Embryonic facial prominence (tissue), 1 donor: ENCODE measurements at regions not wholly inside any gene's neighbourhood (a gene's known extent, or its start where the extent isn't known, plus 50 kb on each side); places are given as distances from the start of the nearest gene placed in this dataset.

Experiments
- DNase-seq: peaks from one replicate; pipeline ENCODE4 v3.0.0-alpha.2; 2016; ENCODE audit errors: extremely low spot score

- DNase-seq = no peak
Observed at GRCh38 chr10:27451054-27451453, 53.0 kb upstream of the RAB18 start.

- no peak for DNase-seq
Observed at GRCh38 chr10:27450225-27450624, 53.9 kb upstream of the RAB18 start.

- no peak for DNase-seq
Observed at GRCh38 chr10:27449571-27449970, 54.5 kb upstream of the RAB18 start.

DNA sequence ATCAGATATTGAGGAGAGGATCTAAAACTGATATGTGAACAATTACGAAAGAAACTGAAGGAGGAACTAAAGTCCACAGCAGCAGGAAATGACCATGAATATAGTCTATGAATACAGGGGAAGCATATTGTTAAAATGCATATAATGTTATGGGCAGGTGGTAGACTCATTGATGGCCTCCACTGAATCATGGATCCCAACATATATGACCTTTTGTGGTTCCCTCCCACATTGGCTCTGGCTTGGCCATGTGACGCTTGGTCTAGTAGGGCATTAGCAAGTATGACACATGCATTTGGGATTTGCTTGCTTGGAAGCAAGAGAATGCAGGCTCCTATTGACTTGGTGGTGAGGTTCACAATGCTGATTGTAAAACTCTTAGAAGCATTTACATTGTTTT lies 55.2 kb upstream of the RAB18 start:
- no peak for DNase-seq

DNA sequence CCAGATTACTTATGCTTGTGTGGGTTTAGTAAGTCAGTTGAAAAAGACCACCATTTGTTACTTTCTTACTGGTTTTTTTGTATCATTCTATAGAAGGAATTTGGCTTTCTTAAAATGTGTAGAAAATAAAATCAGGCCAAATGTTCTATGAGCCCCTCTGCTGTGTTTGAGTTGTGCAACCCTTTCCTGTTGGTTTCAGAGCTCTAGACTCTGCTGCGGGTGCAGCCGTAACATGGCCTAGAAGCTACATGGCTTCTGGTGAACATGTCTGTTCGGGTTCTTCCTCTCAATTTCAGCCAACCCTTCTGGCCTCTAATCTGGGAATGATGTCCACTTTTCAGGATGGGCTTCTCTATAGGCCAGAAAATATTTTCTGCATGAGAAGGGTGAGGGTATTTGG lies 56.6 kb upstream of the RAB18 start:
- no peak for DNase-seq

GRCh38 chr10:27446091-27446918 lies 57.8 kb upstream of the RAB18 start:
- DNase-seq = peak; percentile 45

DNA sequence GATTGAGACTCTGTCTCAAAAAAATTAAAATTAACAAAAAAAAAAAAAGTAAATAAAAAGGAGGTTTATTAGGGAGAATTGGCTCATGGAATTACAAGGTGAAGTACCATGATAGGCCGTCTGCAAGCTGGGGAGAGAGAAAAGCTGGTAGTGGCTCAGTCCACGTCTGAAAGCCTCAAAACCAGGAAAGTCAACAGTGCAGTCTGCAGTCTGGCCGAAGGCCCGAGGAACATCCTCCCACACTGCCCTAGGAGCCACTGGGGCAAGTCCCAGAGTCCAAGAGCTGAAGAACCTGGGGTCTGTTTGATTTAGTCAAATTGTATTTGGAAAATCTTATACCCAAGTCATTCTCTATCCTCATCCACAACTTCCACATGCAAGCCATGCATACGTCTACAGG lies 59.0 kb upstream of the RAB18 start:
- no peak for DNase-seq

GRCh38 chr10:27440478-27440877 lies 63.6 kb upstream of the RAB18 start:
- no peak for DNase-seq

DNA sequence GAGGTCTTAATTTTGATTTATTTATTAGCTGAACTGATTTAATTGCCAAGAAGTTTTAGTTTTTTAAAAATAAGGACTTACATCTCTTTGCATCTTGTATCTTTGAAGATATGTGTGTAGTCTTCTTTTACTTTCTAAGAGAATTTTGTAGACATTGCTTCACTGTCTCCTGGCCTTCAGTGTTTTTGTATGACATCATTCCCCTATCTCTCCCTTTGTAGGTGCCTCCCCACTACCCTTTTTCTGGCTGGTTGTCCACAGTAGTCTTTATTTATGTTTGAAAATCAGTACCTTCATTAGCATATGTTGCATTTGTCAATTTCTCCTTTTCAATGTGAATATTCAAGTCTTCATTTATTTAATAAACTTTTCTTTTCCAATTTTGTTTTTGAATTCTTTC lies 64.1 kb upstream of the RAB18 start:
- DNase-seq = no peak

DNA sequence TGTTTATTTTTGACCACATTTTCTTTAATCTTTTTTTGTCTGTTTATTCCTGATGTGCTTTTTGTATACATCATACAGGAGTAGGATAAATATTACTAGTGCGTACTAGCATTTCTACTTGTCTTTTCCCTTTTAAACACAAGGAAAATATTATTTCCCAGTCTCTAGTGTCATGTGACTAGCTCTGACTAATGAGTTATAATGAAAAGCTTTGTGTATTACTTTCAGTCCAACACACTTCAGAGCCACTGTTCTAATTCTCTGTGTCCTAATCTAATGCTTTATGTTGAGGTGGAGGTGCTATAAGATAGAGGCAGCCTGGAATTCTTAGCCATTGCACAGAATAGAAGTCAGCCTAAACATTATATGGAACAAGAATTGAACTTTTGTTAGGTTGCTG lies 65.0 kb upstream of the RAB18 start:
- DNase-seq = no peak

- DNase-seq = no peak
Observed at GRCh38 chr10:27437775-27438174, 66.3 kb upstream of the RAB18 start.

- DNase-seq = no peak
Observed at GRCh38 chr10:27436710-27437109, 67.4 kb upstream of the RAB18 start.

GRCh38 chr10:27433976-27434375 lies 70.1 kb upstream of the RAB18 start:
- no peak for DNase-seq

- DNase-seq = no peak
Observed at GRCh38 chr10:27426948-27427467, 77.1 kb upstream of the RAB18 start.

- no peak for DNase-seq
Observed at GRCh38 chr10:27413831-27414348, 90.2 kb upstream of the RAB18 start.

- DNase-seq = no peak
Observed at GRCh38 chr10:27413387-27413786, 90.7 kb upstream of the RAB18 start.

DNA sequence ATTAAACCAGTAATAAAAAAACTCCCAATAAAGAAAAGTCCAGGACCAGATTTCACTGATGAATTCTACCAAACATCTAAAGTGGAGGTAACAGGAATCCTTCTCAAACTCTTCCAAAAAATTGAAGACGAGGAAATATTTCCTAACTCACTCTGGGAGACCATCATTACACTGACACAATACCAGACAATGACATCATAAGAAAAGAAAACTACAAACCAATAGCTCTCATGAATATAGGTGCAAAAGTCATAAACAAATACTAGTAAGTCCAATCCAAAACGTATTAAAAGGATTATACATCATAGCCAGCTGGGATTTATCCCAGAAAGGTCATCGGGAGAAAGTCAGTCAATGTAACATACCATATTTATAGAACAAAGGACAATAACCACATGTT lies 94.0 kb upstream of the RAB18 start:
- no peak for DNase-seq

DNA sequence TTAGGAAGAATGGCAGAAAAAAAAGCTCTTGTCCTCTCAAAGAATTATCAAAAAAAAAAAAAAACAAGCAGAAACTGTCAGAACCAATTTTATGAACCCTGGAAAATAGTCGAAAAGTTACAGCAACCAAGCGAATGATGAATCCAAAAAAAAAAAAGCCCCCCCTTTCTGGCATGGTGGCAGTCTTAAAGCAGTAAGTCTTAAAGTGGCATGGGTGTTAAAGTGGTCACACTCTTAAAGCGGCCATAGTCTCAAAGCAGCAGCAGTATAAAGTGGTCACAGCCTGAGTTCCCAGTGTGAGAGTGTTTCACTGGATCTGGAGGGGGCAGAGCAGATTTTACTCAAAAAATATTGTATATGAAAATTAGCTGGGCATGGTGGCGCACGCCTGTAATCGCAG lies 96.8 kb upstream of the RAB18 start:
- no peak for DNase-seq

GRCh38 chr10:27399871-27400270 lies 104.2 kb upstream of the RAB18 start:
- no peak for DNase-seq

- DNase-seq = no peak
Observed at GRCh38 chr10:27393961-27394360, 110.1 kb upstream of the RAB18 start.

GRCh38 chr10:27392606-27393005 lies 111.5 kb upstream of the RAB18 start:
- DNase-seq = no peak

- no peak for DNase-seq
Observed at GRCh38 chr10:27391916-27392315, 112.2 kb upstream of the RAB18 start.

DNA sequence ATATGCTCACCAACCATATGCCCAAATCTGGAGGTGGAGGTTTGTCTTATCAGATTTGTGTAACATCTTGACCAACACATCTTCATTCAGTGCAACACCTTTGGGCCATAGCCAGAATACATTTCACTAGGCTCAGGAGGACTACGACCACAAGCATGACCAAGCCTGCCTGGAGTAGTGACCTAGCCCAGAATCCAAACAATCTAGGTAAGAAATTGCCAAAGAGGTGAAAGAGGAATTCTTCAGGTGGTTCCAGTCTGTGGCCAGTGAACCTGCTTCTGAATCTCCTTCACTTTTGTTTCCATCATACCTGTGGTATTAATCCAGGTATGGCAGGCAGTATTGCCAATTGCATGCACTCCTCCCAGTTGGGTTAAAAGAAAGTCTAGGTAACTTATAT lies 112.8 kb upstream of the RAB18 start:
- DNase-seq = no peak

DNA sequence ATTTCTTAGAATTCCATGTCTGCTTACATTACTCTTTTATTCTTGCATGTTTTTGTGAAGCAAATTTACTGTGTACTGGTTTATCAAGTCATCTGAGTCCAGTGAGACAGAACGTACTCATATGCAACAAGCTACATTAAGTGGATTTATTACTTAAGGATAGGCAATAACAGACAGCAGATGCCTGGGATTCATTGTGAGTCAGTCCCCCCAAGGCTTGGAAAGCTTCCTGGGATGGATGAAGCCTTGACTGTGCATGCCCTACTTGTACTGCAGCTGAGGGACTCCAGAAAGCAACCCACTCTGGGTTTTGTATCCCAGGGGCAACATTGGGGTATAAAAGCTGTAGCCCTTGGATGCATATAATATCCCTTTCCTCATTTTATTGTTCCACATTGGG lies 113.4 kb upstream of the RAB18 start:
- no peak for DNase-seq
